Activated CD4-positive, alpha-beta T cell treated with anti-CD3 and anti-CD28 coated beads, Interleukin-2, amount 10 ng/mL, durations not matched to agents 24 days and 14 days (primary cell): ENCODE measurements at regions not wholly inside any gene's neighbourhood (a gene's known extent, or its start where the extent isn't known, plus 50 kb on each side); places are given as distances from the start of the nearest gene placed in this dataset.
"Not testable (repeated sequence)": the region's sequence is repeated elsewhere in the genome, so short reads cannot be mapped to it uniquely, and the experiment has no call there.

Experiments
- DNase-seq: peaks from one replicate; pipeline ENCODE4 v3.0.0; 2022
- H3K27ac Mint-ChIP-seq: one replicate; pipeline ENCODE4 v1.8.0; 2022; ENCODE audit warnings: mild to moderate bottlenecking, mixed read lengths
- H3K27me3 Mint-ChIP-seq: one replicate; pipeline ENCODE4 v1.8.0; 2022; ENCODE audit warnings: mixed read lengths
- H3K36me3 Mint-ChIP-seq: one replicate; pipeline ENCODE4 v1.8.0; 2022; ENCODE audit warnings: low read depth, mild to moderate bottlenecking, mixed read lengths
- H3K4me1 Mint-ChIP-seq: one replicate; pipeline ENCODE4 v1.8.0; 2021; ENCODE audit warnings: mixed read lengths
- H3K4me3 Mint-ChIP-seq: one replicate; pipeline ENCODE4 v1.8.0; 2022; ENCODE audit warnings: mild to moderate bottlenecking, moderate library complexity, mixed read lengths
- H3K9me3 Mint-ChIP-seq: one replicate; pipeline ENCODE4 v1.8.0; 2021; ENCODE audit warnings: mixed read lengths
- intact Hi-C: fragments of 100-400 bp; cut with micrococcal nuclease; formaldehyde crosslinking; loops from one replicate; pipeline ENCODE4 v1.15.1; 2023

DNA sequence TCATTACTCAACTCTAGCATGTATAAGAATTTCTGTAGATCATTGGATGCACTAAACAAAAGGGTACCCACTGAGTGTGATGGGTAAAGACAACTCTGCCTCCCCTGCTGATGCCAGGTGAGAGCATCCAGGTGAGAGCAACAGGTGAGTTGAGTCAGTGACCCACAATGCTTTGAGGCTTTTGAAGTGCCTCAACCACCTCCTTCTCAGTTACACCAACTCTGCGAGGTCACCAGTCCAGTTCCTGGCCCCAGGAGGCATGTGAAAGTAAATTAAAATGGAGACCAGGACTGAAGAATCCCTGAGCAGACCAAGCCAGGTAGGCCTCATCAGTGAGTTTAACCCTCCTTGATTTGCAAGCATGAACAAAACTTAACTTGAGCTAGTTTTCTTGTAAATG, 505.8 kb downstream of the EBF1 start:
- Mint-ChIP-seq H3K4me1 (no peaks in the 10 kb centered on the region), H3K9me3 (no peaks in the 10 kb centered on the region), H3K27ac (no peak overlapping the region), H3K4me3 (no peak overlapping the region), H3K36me3 (no peaks in the 10 kb centered on the region), H3K27me3 (peaks cover 1% of the 10 kb centered on the region)
- DNase-seq = no peak
- intact Hi-C loops = no loop called here

DNA sequence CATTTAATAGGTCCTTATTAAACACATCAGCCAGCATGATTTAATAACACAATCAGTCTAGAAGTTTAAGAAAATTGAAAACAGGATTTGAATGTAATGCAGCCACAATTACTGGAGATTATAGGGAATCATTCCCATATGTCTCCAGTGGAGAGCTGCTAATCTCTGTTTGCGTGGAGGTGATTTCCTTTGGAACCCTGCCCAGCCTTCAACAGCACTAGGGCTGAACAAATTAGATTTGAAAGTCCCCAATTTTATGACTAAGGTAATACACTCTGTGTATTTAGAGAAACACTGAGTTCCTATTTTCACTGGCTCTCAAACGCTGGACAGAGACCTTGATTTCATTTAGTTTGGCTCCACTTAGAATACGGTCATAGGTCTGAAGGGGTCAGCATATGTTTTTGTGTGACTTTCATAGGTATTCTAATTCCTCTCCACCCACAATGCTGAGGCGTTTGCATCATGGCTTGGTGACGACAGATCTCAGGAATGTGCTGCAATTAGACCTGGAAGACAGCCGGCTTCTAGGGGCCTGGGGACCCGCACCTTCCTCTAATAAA, 508.3 kb downstream of the EBF1 start:
- Mint-ChIP-seq H3K4me1 (no peaks in the 10 kb centered on the region), H3K27ac (no peak overlapping the region), H3K9me3 (no peaks in the 10 kb centered on the region), H3K27me3 (peaks cover 1% of the 10 kb centered on the region), H3K4me3 (no peak overlapping the region), H3K36me3 (no peaks in the 10 kb centered on the region)
- DNase-seq = no peak
- intact Hi-C loops = no loop called here

DNA sequence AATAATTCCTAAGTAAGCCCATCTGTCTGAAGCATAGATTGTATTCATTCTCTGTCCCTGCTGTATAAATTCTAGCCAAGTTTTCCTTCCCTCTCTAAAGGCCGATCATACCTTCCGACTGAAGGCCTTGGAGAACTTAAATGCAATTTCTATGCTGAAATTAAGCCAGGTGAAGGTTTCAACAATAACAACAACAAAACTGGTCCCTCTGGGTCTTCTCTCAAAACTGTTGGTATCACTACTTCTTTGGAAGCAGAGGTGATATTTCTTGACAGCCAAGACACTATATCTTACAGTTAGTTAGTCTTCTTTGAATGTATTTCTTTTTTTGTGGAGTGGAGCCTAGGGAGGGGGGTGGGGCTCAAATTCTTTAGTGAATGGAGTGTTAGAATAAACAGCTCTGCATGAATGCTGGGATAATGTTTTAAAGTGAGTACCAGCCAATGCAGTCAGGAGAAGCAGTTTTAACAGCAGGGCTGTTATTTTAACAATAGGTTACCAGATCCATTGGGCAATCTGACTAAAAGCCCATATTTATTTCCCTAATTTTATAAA, 508.9 kb downstream of the EBF1 start:
- no peak overlapping the region for H3K4me3 Mint-ChIP-seq
- peaks cover 1% of the 10 kb centered on the region for H3K27me3 Mint-ChIP-seq
- H3K36me3 Mint-ChIP-seq = peaks cover 2% of the 10 kb centered on the region
- H3K4me1 Mint-ChIP-seq = peaks cover 2% of the 10 kb centered on the region
- H3K9me3 Mint-ChIP-seq = no peaks in the 10 kb centered on the region
- no peak for DNase-seq
- H3K27ac Mint-ChIP-seq = no peak overlapping the region
- intact Hi-C loops = no loop called here

DNA sequence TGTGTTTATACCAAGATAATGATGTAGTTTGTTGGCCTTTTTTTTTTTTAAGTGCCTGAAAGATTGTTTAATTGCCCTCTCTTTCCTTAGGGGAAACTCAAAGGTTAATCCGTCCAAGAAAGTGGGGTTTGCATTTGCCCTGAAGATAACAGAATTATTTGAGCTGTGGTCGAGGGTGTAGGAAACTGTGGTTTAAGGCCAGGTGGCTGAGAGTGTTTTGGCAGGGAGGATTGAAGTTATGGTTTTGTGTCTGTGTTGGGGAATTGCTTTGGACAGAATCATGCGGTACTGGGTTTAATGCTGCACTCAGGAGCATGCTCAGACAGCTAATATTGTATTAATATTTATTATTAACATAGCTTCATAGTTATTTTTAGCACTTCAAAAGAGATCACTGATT, 509.8 kb downstream of the EBF1 start:
- no peak for DNase-seq
- Mint-ChIP-seq H3K36me3 (peaks cover 2% of the 10 kb centered on the region), H3K4me1 (peaks cover 2% of the 10 kb centered on the region), H3K27ac (no peak overlapping the region), H3K4me3 (no peak overlapping the region), H3K27me3 (peaks cover 1% of the 10 kb centered on the region), H3K9me3 (no peaks in the 10 kb centered on the region)
- intact Hi-C loops = no loop called here

DNA sequence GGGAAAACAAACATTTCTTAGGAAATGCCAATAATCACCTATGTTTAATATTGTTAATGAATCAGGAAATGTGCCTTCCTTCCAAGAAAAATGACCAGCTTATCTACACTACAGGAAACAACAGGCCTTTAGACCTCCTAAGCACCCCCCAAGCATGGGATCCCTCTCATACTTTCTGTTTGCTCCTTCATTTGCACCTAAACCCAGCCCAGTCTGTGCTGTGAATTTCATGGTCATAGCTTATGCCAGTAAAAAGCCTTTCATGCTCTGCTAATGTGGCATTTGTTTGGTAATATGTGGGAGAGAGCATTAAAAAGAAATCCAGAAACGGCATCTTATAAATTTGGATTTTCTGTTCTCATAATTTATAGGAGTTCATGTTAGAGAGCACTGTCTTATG, 511.1 kb downstream of the EBF1 start:
- DNase-seq = no peak
- intact Hi-C loops = no loop called here
- H3K4me1 Mint-ChIP-seq = peaks cover 2% of the 10 kb centered on the region
- peaks cover 2% of the 10 kb centered on the region for H3K36me3 Mint-ChIP-seq
- no peak overlapping the region for H3K27ac Mint-ChIP-seq
- peaks cover 3% of the 10 kb centered on the region for H3K9me3 Mint-ChIP-seq
- peaks cover 1% of the 10 kb centered on the region for H3K27me3 Mint-ChIP-seq
- no peak overlapping the region for H3K4me3 Mint-ChIP-seq

DNA sequence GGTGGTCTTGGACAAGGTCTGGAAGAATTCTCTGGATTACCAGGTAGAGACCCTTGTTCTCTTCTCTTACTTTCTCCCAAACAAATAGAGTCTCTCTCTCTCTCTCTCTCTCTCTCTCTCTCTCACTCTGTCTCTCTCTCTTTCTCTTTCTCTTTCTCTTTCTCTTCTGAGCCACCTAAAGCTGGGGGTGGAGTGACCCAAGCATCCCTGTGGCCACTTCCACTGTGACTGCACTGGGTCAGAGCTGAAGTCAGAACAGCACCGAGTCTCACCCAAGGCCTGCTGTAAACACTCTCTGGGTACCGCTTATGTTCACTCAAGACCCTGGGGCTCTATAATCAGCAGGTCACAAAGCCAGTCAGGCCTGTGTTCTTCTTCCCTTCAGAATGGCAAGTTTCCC, 513.7 kb downstream of the EBF1 start:
- intact Hi-C loops = no loop called here

DNA sequence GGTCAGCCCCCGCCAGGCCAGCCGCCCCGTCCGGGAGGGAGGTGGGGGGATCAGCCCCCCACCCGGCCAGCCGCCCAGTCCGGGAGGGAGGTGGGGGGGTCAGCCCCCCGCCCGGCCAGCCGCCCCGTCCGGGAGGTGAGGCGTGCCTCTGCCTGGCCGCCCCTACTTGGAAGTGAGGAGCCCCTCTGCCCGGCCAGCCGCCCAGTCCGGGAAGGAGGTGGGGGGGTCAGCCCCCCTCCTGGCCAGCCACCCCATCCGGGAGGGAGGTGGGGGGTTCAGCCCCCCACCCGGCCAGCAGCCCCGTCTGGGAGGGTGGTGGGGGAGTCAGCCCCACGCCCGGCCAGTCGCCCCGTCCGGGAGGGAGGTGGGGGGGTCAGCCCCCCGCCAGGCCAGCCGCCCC, 517.0 kb downstream of the EBF1 start:
- H3K36me3 Mint-ChIP-seq = not testable (repeated sequence)

More for the DNA sequence above, 513.7 kb downstream of the EBF1 start:
- Mint-ChIP-seq H3K9me3 (peaks cover 6% of the 10 kb centered on the region), H3K27me3 (peaks cover 1% of the 10 kb centered on the region), H3K4me3 (no peak overlapping the region), H3K4me1 (peaks cover 2% of the 10 kb centered on the region), H3K27ac (no peak overlapping the region), H3K36me3 (peaks cover 2% of the 10 kb centered on the region)
- no peak for DNase-seq

DNA sequence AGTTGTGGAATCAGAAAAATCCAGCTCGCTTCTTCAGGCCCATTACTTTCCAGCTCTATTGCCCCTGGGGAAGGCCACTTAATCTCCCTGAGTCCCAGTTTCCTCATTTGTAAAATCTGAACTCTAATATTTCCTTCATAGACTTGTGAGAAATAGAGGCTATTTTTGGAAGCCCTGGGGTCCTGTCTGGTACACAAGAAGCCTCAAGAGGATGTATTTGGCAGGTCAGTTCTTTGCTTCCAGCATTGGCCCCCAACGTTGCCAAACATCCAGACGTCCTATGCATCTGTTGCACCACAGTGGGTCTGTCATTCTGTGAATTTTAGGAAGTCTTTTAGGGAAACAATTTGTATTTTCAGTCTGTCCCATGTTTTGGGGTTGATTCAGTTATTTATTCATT, 525.9 kb downstream of the EBF1 start:
- Mint-ChIP-seq H3K27me3 (no peaks in the 10 kb centered on the region), H3K36me3 (no peaks in the 10 kb centered on the region), H3K9me3 (no peaks in the 10 kb centered on the region)

More for the DNA sequence above, 517.0 kb downstream of the EBF1 start:
- DNase-seq, H3K27me3 Mint-ChIP-seq, H3K4me3 Mint-ChIP-seq, H3K27ac Mint-ChIP-seq, H3K4me1 Mint-ChIP-seq, intact Hi-C loops: not testable (repeated sequence)
- peaks cover 12% of the 10 kb centered on the region for H3K9me3 Mint-ChIP-seq

DNA sequence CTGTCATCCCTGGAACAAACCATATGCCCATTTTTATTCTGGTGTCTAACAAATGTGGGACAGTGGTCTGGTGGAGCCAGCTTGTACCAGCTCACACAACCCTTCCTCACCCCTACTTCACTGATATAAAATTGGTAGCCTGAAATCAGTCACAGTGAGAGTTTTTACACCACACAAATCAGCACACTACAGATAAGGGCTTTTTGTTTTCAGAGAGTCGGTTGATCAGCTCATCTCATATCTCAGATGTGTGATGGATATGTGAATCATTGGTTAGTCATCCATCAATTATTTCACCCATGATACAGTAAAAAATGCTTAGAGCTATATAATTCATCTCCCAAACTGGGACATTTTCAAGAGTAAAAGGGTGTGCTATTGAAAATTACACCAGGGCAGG, 529.2 kb downstream of the EBF1 start:
- Mint-ChIP-seq H3K4me1 (no peaks in the 10 kb centered on the region), H3K9me3 (peaks cover 5% of the 10 kb centered on the region), H3K27me3 (no peaks in the 10 kb centered on the region), H3K4me3 (no peak overlapping the region), H3K36me3 (no peaks in the 10 kb centered on the region), H3K27ac (no peak overlapping the region)
- DNase-seq = no peak
- intact Hi-C loops = no loop called here

More for the DNA sequence above, 525.9 kb downstream of the EBF1 start:
- H3K27ac Mint-ChIP-seq = no peak overlapping the region
- no peak for DNase-seq
- intact Hi-C loops = no loop called here
- H3K4me3 Mint-ChIP-seq = no peak overlapping the region
- H3K4me1 Mint-ChIP-seq = no peaks in the 10 kb centered on the region

DNA sequence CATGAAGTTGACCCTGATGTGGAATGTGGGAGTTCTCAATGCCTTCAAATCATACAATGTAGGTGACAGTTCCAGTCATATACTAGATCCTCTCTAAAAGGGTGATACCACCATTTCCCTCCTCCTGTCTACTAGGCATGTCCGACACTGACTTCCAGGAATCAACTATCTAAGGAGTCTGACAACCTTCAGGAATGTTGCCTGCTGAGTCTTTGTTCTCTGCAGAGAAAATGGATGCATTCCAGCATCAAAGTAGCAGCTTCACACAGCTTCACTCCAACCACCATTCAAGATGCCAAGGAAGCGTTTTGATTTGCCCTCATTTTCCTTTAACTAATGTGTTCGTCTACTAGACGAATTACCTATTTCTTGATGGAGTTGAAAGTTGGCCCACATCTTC, 530.2 kb downstream of the EBF1 start:
- intact Hi-C loops = no loop called here
- peaks cover 5% of the 10 kb centered on the region for H3K9me3 Mint-ChIP-seq
- no peaks in the 10 kb centered on the region for H3K27me3 Mint-ChIP-seq
- no peak overlapping the region for H3K4me3 Mint-ChIP-seq
- no peak overlapping the region for H3K27ac Mint-ChIP-seq
- H3K36me3 Mint-ChIP-seq = no peaks in the 10 kb centered on the region
- no peak for DNase-seq
- H3K4me1 Mint-ChIP-seq = no peaks in the 10 kb centered on the region

DNA sequence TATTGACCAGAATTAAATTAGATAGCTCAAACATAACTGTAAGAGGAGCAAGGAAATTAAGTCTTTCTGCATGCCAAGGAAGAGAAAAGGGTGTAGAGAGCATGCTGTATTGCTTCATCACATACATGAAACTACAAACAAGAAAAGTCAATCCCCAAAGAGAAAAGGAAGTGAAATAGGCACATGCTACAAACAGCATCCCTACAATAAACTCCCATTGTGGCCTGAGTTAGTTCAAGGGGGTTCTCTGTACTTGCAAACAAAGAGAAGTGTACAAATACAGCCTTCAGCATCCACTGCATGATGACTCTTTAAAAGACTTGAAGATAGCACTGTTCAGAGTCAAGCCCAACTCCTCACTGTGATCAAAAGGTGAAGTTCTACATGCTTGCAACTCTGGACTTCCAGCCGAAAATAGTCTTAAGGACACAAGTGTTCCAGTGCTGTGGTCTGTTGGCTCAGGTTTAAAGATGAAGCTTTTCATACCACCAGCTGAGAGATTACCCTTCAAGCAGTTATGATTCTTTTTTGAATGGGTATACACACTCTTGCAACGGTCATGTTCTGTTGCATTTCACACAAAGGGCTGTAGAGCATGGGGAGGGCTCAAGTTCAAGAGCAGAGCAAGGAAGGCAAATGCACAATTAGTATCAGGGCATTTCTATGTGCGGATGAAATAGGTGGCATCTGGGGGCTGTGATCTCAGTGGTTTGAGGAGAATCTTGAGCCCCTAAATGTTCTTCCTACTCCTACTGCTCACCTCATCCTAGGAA, 534.5 kb downstream of the EBF1 start:
- no peaks in the 10 kb centered on the region for H3K36me3 Mint-ChIP-seq
- H3K27me3 Mint-ChIP-seq = no peaks in the 10 kb centered on the region
- H3K27ac Mint-ChIP-seq = no peak overlapping the region
- intact Hi-C loops = no loop called here
- H3K9me3 Mint-ChIP-seq = peaks cover 8% of the 10 kb centered on the region
- no peak overlapping the region for H3K4me3 Mint-ChIP-seq
- no peaks in the 10 kb centered on the region for H3K4me1 Mint-ChIP-seq
- DNase-seq = no peak

DNA sequence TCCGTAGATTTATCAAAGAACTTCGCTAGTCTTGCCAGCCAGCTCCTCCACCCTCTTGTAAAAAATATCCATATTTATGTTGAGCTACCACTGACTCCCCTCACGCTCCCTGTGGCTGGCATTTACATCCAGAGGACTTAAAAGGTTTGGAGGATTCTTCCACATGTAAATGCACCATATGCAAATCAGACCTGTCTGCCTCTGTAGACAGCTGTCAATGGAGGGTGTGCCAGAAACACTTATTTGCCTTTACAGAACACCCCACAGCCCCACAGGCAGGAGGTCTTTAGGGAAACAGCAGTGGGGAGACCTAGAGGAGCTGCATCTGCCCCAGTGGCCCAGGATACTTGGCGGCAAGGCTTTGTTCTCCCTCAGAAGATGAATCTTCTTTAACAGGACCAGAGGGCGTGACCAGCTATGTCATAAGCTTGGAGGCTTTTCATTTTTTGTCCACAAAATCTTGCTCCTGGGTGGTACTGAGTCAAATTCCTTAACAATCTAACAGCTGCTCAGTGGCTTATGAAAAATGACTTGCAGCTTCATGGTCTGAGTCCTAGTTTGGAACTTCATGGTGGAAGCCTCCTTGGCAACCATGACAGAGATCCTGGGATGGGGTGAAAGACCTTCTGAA, 535.8 kb downstream of the EBF1 start:
- no peak overlapping the region for H3K4me3 Mint-ChIP-seq
- intact Hi-C loops = no loop called here
- no peaks in the 10 kb centered on the region for H3K36me3 Mint-ChIP-seq
- no peaks in the 10 kb centered on the region for H3K4me1 Mint-ChIP-seq
- DNase-seq = no peak
- no peak overlapping the region for H3K27ac Mint-ChIP-seq
- peaks cover 8% of the 10 kb centered on the region for H3K9me3 Mint-ChIP-seq
- H3K27me3 Mint-ChIP-seq = no peaks in the 10 kb centered on the region

DNA sequence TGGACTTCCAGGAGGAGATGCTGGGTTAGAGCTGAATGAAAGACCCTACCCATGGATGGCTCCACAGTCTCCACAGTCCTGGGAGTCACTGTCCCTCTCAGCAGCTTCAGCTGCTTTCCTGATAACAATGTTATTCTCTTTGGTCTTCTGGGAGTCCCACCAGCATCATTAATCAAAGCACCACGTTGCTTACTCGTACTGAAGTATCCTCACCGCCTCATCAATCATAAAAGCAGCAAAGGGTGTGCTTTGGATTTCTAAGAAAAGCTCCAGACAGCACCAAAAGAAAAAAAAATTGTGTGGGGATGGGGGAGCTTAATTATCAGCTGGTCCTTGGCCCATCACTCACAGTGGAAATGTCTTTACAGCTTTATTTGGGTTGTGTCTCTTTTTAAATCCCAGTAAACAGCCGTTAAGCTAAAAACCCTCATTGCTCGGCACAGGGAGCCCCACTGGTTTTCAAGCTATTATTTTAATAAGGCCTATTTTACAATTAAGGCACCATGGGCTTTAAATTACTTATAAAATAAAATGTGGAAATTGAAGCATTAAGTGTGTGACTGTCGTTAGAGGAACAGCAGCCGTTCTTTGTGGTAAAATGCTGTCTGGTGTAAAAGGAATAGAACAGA, 538.0 kb downstream of the EBF1 start:
- Mint-ChIP-seq H3K4me1 (no peaks in the 10 kb centered on the region), H3K9me3 (peaks cover 10% of the 10 kb centered on the region), H3K36me3 (no peaks in the 10 kb centered on the region), H3K27ac (no peak overlapping the region), H3K27me3 (no peaks in the 10 kb centered on the region), H3K4me3 (no peak overlapping the region)
- intact Hi-C loops = no loop called here
- no peak for DNase-seq

DNA sequence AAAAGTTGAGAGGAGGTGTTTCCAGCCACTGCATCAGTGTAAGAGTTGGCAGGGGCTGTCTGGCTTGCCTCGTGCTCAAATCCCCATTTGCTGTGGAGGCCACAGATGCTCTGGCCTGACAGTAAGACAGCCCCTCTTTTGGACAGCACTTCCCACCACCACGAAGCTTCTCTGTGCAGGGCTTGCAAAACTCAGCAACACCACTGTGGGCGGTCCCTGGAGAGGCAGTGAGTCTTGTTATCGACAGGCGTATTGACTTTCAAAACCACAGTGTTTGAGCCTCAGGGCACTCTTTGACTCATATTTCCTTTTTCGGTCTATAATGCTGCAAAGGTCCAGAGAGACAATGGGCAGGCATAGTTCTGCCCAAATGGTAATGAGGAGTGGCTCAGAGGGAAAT, 539.5 kb downstream of the EBF1 start:
- Mint-ChIP-seq H3K36me3 (no peaks in the 10 kb centered on the region), H3K9me3 (peaks cover 6% of the 10 kb centered on the region), H3K27me3 (no peaks in the 10 kb centered on the region), H3K27ac (no peak overlapping the region), H3K4me1 (no peaks in the 10 kb centered on the region), H3K4me3 (no peak overlapping the region)
- intact Hi-C loops = no loop called here
- no peak for DNase-seq
